Activated CD4-positive, alpha-beta T cell treated with anti-CD3 and anti-CD28 coated beads for 36 hours (primary cell): ENCODE measurements at regions not wholly inside any gene's neighbourhood (a gene's known extent, or its start where the extent isn't known, plus 50 kb on each side); places are given as distances from the start of the nearest gene placed in this dataset.
"Not testable (repeated sequence)": the region's sequence is repeated elsewhere in the genome, so short reads cannot be mapped to it uniquely, and the experiment has no call there.

Source experiments
- ATAC-seq: fragments of 200-7000 bp; cut with Tn5 transposase; one replicate; pipeline ENCODE4 v1.10.0; 2021; ENCODE audit warnings: mild to moderate bottlenecking, moderate library complexity
- CTCF ChIA-PET: fragments of 350-600 bp; sonication (Branson Sonifier 250); formaldehyde crosslinking; loops from one replicate; lab custom pipeline; 2021; ENCODE audit warnings: antibody characterized with exemption; lab: Charles Lee
- POLR2A ChIA-PET: fragments of 350-600 bp; sonication (Branson Sonifier 250); formaldehyde crosslinking; loops from one replicate; lab custom pipeline; 2021; ENCODE audit warnings: antibody characterized with exemption, inconsistent platforms; lab: Charles Lee
- DNase-seq: peaks from one replicate; pipeline ENCODE4 v3.0.0-alpha.2; 2020
- H3K27ac Mint-ChIP-seq: one replicate; pipeline ENCODE4 v1.8.0; 2021; ENCODE audit warnings: mixed read lengths
- H3K27me3 Mint-ChIP-seq: one replicate; pipeline ENCODE4 v1.8.0; 2021; ENCODE audit warnings: mixed read lengths
- H3K36me3 Mint-ChIP-seq: one replicate; pipeline ENCODE4 v1.8.0; 2021; ENCODE audit warnings: low read depth, mixed read lengths
- H3K4me1 Mint-ChIP-seq: one replicate; pipeline ENCODE4 v1.8.0; 2021; ENCODE audit warnings: mixed read lengths
- H3K4me3 Mint-ChIP-seq: one replicate; pipeline ENCODE4 v1.8.0; 2021; ENCODE audit warnings: mild to moderate bottlenecking, moderate library complexity, mixed read lengths
- H3K9me3 Mint-ChIP-seq: one replicate; pipeline ENCODE4 v1.8.0; 2021; ENCODE audit warnings: low read depth, mixed read lengths
- intact Hi-C, 2 experiments: fragments of 100-400 bp; cut with DNase I in 1 of 2; cut with micrococcal nuclease in 1 of 2; formaldehyde crosslinking; loops; one replicate each; pipeline versions ENCODE4 v1.14.2 to v1.15.1; 2022 to 2024; cut with DNase I, micrococcal nuclease

- CTCF ChIA-PET: no interaction called here
- H3K27me3 Mint-ChIP-seq: no peaks in the 10 kb centered on the region
- H3K27ac Mint-ChIP-seq: no peak overlapping the region
- no peaks in the 10 kb centered on the region for H3K9me3 Mint-ChIP-seq
- POLR2A ChIA-PET: no interaction called here
- H3K4me1 Mint-ChIP-seq: no peaks in the 10 kb centered on the region
- H3K4me3 Mint-ChIP-seq: no peak overlapping the region
- H3K36me3 Mint-ChIP-seq: no peaks in the 10 kb centered on the region
- intact Hi-C loops: no loop called here
- no peak for DNase-seq
- ATAC-seq: no peak
Observed at GRCh38 chr5:108696951-108697715, 50.6 kb upstream of the FER start.

GRCh38 chr5:108696407-108696806, 51.3 kb upstream of the FER start:
- ATAC-seq (no peak), DNase-seq (no peak)
- ChIA-PET POLR2A (no interaction called here), CTCF (interaction anchor here (0.7 kb wide), 1 partner anchor 21 kb away, joined by 3 read pairs; no protein-coding TSS in a partner anchor)
- Mint-ChIP-seq H3K27ac (no peak overlapping the region), H3K27me3 (no peaks in the 10 kb centered on the region), H3K4me1 (no peaks in the 10 kb centered on the region), H3K36me3 (no peaks in the 10 kb centered on the region), H3K9me3 (no peaks in the 10 kb centered on the region), H3K4me3 (no peak overlapping the region)
- intact Hi-C loops: no loop called here

GRCh38 chr5:108688485-108688884, 59.2 kb upstream of the FER start:
- CTCF ChIA-PET: no interaction called here
- no peak overlapping the region for H3K27ac Mint-ChIP-seq
- H3K4me1 Mint-ChIP-seq: no peaks in the 10 kb centered on the region
- POLR2A ChIA-PET: no interaction called here
- H3K36me3 Mint-ChIP-seq: no peaks in the 10 kb centered on the region
- DNase-seq (no peak), ATAC-seq (no peak)
- intact Hi-C loops: no loop called here
- no peaks in the 10 kb centered on the region for H3K9me3 Mint-ChIP-seq
- no peaks in the 10 kb centered on the region for H3K27me3 Mint-ChIP-seq
- H3K4me3 Mint-ChIP-seq: no peak overlapping the region

- Mint-ChIP-seq H3K9me3 (no peaks in the 10 kb centered on the region), H3K4me1 (no peaks in the 10 kb centered on the region), H3K27me3 (no peaks in the 10 kb centered on the region), H3K27ac (no peak overlapping the region), H3K4me3 (no peak overlapping the region), H3K36me3 (no peaks in the 10 kb centered on the region)
- CTCF ChIA-PET: no interaction called here
- DNase-seq (no peak), ATAC-seq (no peak)
- POLR2A ChIA-PET: no interaction called here
- intact Hi-C loops: no loop called here
Observed at GRCh38 chr5:108687595-108688200, 60.0 kb upstream of the FER start.

- no peaks in the 10 kb centered on the region for H3K27me3 Mint-ChIP-seq
- DNase-seq (no peak), ATAC-seq (no peak)
- no peaks in the 10 kb centered on the region for H3K36me3 Mint-ChIP-seq
- ChIA-PET POLR2A (interaction anchor here (0.6 kb wide), 1 partner anchor 31 kb away, joined by 3 read pairs; no protein-coding TSS in a partner anchor), CTCF (interaction anchor here (1.1 kb wide), 1 partner anchor 495 kb away, joined by 3 read pairs; no protein-coding TSS in a partner anchor)
- no peaks in the 10 kb centered on the region for H3K9me3 Mint-ChIP-seq
- no peak overlapping the region for H3K4me3 Mint-ChIP-seq
- no peak overlapping the region for H3K27ac Mint-ChIP-seq
- H3K4me1 Mint-ChIP-seq: no peaks in the 10 kb centered on the region
- intact Hi-C loops: no loop called here
Observed at GRCh38 chr5:108686676-108687075, 61.0 kb upstream of the FER start.

- CTCF ChIA-PET: interaction anchor here (1.1 kb wide), 1 partner anchor 496 kb away, joined by 3 read pairs; no protein-coding TSS in a partner anchor
- H3K4me3 Mint-ChIP-seq, H3K27ac Mint-ChIP-seq, POLR2A ChIA-PET, H3K9me3 Mint-ChIP-seq, H3K27me3 Mint-ChIP-seq, ATAC-seq, intact Hi-C loops, H3K4me1 Mint-ChIP-seq, DNase-seq, H3K36me3 Mint-ChIP-seq: not testable (repeated sequence)
Observed at GRCh38 chr5:108685448-108686216, 62.1 kb upstream of the FER start.

GRCh38 chr5:108681079-108681921, 66.4 kb upstream of the FER start:
- Mint-ChIP-seq H3K4me1 (no peaks in the 10 kb centered on the region), H3K27me3 (no peaks in the 10 kb centered on the region), H3K4me3 (no peak overlapping the region), H3K9me3 (no peaks in the 10 kb centered on the region), H3K36me3 (no peaks in the 10 kb centered on the region), H3K27ac (no peak overlapping the region)
- peak; percentile 21 for DNase-seq
- ChIA-PET POLR2A (no interaction called here), CTCF (interaction anchor here (0.8 to 1.7 kb wide), 7 partner anchors 8 to 1008 kb away, joined by 3 to 6 read pairs (median 3); no protein-coding TSS in a partner anchor)
- peak; percentile 66 for ATAC-seq
- intact Hi-C loops: loop anchor here in 1 of 2 experiments (2.0 to 5.0 kb wide), 3 partner anchors 758 to 796 kb away; no protein-coding TSS in a partner anchor

GRCh38 chr5:108678091-108678490, 69.6 kb upstream of the FER start:
- ATAC-seq: no peak
- Mint-ChIP-seq H3K27me3 (peaks cover 6% of the 10 kb centered on the region), H3K36me3 (no peaks in the 10 kb centered on the region)

GRCh38 chr5:108675736-108676135, 72.0 kb upstream of the FER start:
- intact Hi-C loops: no loop called here
- ChIA-PET CTCF (no interaction called here), POLR2A (no interaction called here)
- no peaks in the 10 kb centered on the region for H3K9me3 Mint-ChIP-seq
- no peak overlapping the region for H3K4me3 Mint-ChIP-seq
- no peak for DNase-seq
- no peaks in the 10 kb centered on the region for H3K36me3 Mint-ChIP-seq
- no peak overlapping the region for H3K27ac Mint-ChIP-seq
- no peak for ATAC-seq
- H3K27me3 Mint-ChIP-seq: peaks cover 6% of the 10 kb centered on the region
- no peaks in the 10 kb centered on the region for H3K4me1 Mint-ChIP-seq

More at GRCh38 chr5:108678091-108678490, 69.6 kb upstream of the FER start:
- Mint-ChIP-seq H3K27ac (no peak overlapping the region), H3K4me3 (no peak overlapping the region), H3K4me1 (no peaks in the 10 kb centered on the region), H3K9me3 (no peaks in the 10 kb centered on the region)
- CTCF ChIA-PET: no interaction called here
- no peak for DNase-seq
- intact Hi-C loops: no loop called here
- POLR2A ChIA-PET: no interaction called here

- CTCF ChIA-PET: interaction anchor here (1.0 kb wide), 1 partner anchor 9 kb away, joined by 6 read pairs; no protein-coding TSS in a partner anchor
Observed at GRCh38 chr5:108672639-108673038, 75.1 kb upstream of the FER start.

More at GRCh38 chr5:108672639-108673038, 75.1 kb upstream of the FER start:
- no peaks in the 10 kb centered on the region for H3K9me3 Mint-ChIP-seq
- DNase-seq (no peak), ATAC-seq (no peak)
- no peak overlapping the region for H3K4me3 Mint-ChIP-seq
- POLR2A ChIA-PET: no interaction called here
- intact Hi-C loops: no loop called here
- H3K36me3 Mint-ChIP-seq: no peaks in the 10 kb centered on the region
- no peaks in the 10 kb centered on the region for H3K4me1 Mint-ChIP-seq
- H3K27me3 Mint-ChIP-seq: peaks cover 6% of the 10 kb centered on the region
- H3K27ac Mint-ChIP-seq: no peak overlapping the region
